ENCODE measurements at regions not wholly inside any gene's neighbourhood (a gene's known extent, or its start where the extent isn't known, plus 50 kb on each side); places are given as distances from the start of the nearest gene placed in this dataset.

- TF ChIP-seq CTCF (IDR thresholded peaks at IDR 0.05) (no peak), ZFX (IDR thresholded peaks at IDR 0.05; ENCODE audit: borderline replicate concordance) (no peak)
These were observed 57.9 kb downstream of the NPY start for GRCh38 chr7:24341691-24342413.

Data from 22Rv1 (cell line).